ENCODE measurements at regions not wholly inside any gene's neighbourhood (a gene's known extent, or its start where the extent isn't known, plus 50 kb on each side); places are given as distances from the start of the nearest gene placed in this dataset.

DNA sequence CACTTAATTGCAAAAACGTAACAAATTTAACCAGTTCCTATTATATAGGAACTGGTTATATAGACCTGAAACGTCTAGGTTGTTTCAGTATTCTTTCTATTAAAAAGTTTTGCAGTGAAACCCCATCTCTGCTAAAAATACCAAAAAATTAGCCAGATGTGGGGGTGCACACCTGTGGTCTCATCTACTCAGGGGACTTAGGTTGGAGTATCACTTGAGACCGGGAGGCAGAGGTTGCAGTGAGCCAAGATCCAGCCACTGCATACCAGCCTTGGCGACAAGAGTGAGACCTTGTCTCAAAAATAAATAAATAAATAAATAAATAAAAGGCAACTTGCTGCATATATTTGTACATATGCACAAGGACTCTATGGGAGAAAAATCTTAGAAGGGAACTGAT, 387.0 kb downstream of the TUSC7 start:
- no peak overlapping the region for H3K4me3 ChIP-seq (ENCODE audit: low read depth, low read length)
- no peak for DNase-seq (ENCODE audit: low read depth)
- TF ChIP-seq, protein P1, sequence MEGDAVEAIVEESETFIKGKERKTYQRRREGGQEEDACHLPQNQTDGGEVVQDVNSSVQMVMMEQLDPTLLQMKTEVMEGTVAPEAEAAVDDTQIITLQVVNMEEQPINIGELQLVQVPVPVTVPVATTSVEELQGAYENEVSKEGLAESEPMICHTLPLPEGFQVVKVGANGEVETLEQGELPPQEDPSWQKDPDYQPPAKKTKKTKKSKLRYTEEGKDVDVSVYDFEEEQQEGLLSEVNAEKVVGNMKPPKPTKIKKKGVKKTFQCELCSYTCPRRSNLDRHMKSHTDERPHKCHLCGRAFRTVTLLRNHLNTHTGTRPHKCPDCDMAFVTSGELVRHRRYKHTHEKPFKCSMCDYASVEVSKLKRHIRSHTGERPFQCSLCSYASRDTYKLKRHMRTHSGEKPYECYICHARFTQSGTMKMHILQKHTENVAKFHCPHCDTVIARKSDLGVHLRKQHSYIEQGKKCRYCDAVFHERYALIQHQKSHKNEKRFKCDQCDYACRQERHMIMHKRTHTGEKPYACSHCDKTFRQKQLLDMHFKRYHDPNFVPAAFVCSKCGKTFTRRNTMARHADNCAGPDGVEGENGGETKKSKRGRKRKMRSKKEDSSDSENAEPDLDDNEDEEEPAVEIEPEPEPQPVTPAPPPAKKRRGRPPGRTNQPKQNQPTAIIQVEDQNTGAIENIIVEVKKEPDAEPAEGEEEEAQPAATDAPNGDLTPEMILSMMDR (conservative IDR thresholded peaks at IDR 0.05; ENCODE audit: low read depth, low read length) = no peak

DNA sequence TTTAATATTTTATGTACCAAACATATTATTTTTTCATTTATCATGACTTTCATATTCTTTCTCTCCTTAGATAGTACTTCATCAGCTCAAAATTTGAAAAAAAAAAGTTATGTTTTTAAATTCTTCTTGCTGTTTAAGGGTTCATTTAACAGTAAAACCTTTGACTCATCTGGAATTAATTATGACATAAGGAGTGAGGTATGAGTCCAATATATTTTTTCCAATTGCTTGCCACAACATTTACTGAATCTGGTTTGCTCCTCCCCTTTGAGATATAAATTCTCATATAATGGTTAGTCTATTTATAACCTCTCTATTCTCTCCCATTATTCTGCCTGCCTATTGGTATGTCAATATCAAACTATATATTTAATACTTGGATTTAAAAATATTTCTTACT, 387.8 kb downstream of the TUSC7 start:
- TF ChIP-seq, protein P1 (conservative IDR thresholded peaks at IDR 0.05; ENCODE audit: low read depth, low read length) = no peak
- no peak overlapping the region for H3K4me3 ChIP-seq (ENCODE audit: low read depth, low read length)
- DNase-seq (ENCODE audit: low read depth) = no peak

DNA sequence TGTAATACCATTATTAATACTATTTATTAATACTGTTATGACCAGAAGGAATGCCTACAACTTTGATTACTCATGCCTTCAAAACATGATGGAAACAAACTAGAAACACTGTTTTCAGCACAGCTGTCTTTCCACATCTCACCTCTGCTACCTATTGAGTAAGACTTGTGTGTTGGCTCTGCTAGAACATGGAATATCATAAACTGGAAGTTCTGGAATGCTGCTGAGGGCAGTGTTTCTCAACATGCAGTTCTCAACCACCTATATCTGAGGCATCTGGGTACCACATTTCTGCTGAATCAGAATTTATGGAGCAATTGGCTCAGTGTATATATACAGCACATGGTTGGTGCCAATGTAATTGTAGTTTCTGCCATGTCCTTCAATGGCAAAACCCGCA, 392.1 kb downstream of the TUSC7 start:
- no peak overlapping the region for H3K4me3 ChIP-seq (ENCODE audit: low read depth, low read length)
- no peak for DNase-seq (ENCODE audit: low read depth)
- TF ChIP-seq, protein P1 (conservative IDR thresholded peaks at IDR 0.05; ENCODE audit: low read depth, low read length) = no peak

DNA sequence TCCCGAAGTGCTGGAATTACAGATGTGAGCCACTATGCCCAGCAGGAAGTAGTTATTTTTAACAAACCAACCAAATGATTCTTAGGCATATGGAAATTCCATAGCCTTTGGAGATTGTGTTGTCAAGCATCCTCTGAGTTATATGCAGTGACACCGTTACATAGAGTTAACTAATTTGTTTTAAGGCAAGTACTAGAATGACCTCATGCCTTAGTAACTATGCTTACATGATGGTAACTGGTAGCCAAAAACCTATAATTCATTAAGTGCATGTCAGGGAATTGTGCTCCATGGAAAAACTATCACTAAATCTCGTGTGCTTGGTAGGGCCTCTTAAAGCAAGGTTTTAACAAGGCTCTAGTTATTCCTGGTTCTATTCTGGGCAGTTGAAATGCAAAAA, 392.8 kb downstream of the TUSC7 start:
- no peak overlapping the region for H3K4me3 ChIP-seq (ENCODE audit: low read depth, low read length)
- peak; percentile 16 for DNase-seq (ENCODE audit: low read depth)

DNA sequence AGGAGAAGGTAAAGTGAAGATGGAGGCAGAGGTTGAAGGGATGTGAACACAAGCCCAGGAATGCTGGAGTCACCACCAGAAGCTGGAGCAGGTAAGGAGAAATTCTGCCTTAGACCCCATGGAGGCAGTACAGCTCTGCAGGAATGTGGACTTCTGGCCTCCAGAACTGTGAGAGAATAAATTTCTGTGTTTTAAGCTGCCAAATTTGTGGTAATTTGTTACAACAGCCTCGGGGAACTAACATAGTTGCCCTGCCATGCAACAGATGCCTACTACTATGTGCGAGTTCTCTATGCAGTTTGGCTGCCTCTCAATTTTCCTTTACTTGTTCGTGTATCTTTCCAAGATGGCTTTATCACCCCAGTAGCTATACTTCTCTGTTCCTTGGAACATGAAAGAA, 394.1 kb downstream of the TUSC7 start:
- H3K4me3 ChIP-seq (ENCODE audit: low read depth, low read length) = no peak overlapping the region
- TF ChIP-seq, protein P1 (conservative IDR thresholded peaks at IDR 0.05; ENCODE audit: low read depth, low read length) = peak; percentile 38
- no peak for DNase-seq (ENCODE audit: low read depth)

More for the DNA sequence above, 392.8 kb downstream of the TUSC7 start:
- TF ChIP-seq, protein P1 (conservative IDR thresholded peaks at IDR 0.05; ENCODE audit: low read depth, low read length) = no peak

DNA sequence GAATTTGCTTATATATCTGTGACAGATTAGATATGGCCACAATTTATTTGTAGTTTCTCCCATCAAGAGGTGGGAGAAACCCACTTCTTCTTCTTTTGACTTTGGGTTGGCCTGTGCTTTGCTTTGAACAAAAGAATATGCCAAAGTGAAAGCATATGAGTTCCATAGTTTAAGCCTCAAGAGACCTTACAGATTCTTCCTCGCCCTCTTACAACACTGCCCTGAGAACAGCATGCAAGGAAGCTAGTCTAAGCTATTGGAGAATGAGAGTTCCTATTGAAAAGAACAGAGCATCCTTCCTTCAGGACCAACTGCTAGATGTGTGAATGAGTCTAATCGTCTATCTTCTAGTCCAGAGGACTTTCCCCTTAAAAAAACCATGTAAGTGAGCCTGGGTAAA, 394.8 kb downstream of the TUSC7 start:
- H3K4me3 ChIP-seq (ENCODE audit: low read depth, low read length) = no peak overlapping the region
- TF ChIP-seq, protein P1 (conservative IDR thresholded peaks at IDR 0.05; ENCODE audit: low read depth, low read length) = no peak
- no peak for DNase-seq (ENCODE audit: low read depth)

DNA sequence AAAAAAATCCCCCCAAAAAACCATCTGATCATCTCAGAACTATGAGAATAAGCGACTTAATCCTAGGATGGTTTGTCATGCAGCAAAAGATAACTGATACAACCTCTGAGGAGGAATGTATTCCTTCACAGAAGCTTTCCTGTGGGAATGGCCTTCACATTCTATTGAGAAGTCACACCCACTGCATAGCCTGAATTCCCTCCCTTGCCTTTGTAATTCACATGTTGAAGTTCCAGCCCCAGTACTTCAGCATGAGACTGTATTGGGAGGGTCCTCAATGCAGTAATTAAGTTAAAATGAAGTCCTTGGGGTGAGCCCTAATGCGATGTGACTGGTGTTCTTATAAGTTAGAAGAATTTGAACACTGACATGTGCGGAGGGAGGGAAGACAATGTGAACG, 395.2 kb downstream of the TUSC7 start:
- no peak for DNase-seq (ENCODE audit: low read depth)
- TF ChIP-seq, protein P1 (conservative IDR thresholded peaks at IDR 0.05; ENCODE audit: low read depth, low read length) = no peak
- H3K4me3 ChIP-seq (ENCODE audit: low read depth, low read length) = no peak overlapping the region

Data from epithelial cell of proximal tubule (primary cell).